Esophagus muscularis mucosa (tissue), 4 donors: ENCODE measurements at regions not wholly inside any gene's neighbourhood (a gene's known extent, or its start where the extent isn't known, plus 50 kb on each side); places are given as distances from the start of the nearest gene placed in this dataset.

Experiments
- DNase-seq: peaks from one replicate; pipeline ENCODE4 v3.0.0-alpha.2; 2017; ENCODE audit errors: extremely low spot score
- H3K27ac ChIP-seq, 4 donors: fragments of 200-600 bp; sonication (generic); replicated peaks in 1 of 4; 1 replicate in 3 of 4; 2 replicates in 1 of 4; pipeline ENCODE4 v1.5.1; 2016 to 2019; ENCODE audit warnings: mild to moderate bottlenecking in 1 of 4
- H3K27me3 ChIP-seq, 4 donors: fragments of 200-600 bp; sonication (generic); one replicate each; pipeline versions ENCODE4 v1.5.1 to v1.6.0; 2016 to 2019
- H3K36me3 ChIP-seq, 4 donors: fragments of 200-600 bp; sonication (generic); one replicate each; pipeline ENCODE4 v1.5.1; 2016 to 2019
- H3K4me1 ChIP-seq, 4 donors: fragments of 200-600 bp; sonication (generic); one replicate each; pipeline ENCODE4 v1.5.1; 2016 to 2019
- H3K4me3 ChIP-seq, 4 donors: fragments of 200-600 bp; sonication (generic); 1 replicate in 2 of 4; 2 replicates in 2 of 4; pipeline ENCODE4 v1.5.1; 2016 to 2019; ENCODE audit warnings: mild to moderate bottlenecking in 4 of 4, moderate library complexity in 1 of 4
- H3K9me3 ChIP-seq, 4 donors: fragments of 200-600 bp; sonication (generic); 1 replicate in 3 of 4; 2 replicates in 1 of 4; pipeline ENCODE4 v1.5.1; 2016 to 2019
- CTCF ChIP-seq, 3 experiments: fragments of 200-600 bp in 2 of 3; fragments of 450-650 bp in 1 of 3; sonication (generic) in 2 of 3; IDR thresholded peaks; one replicate each; pipeline ENCODE4 v1.5.1; 2017 to 2019; ENCODE audit warnings: antibody characterized with exemption in 3 of 3, mild to moderate bottlenecking in 2 of 3, moderate library complexity in 1 of 3
- EP300 ChIP-seq: sonication (generic); formaldehyde crosslinking; IDR thresholded peaks from one replicate; pipeline ENCODE4 v1.6.1; 2017; ENCODE audit warnings: antibody characterized with exemption
- POLR2A ChIP-seq: fragments of 450-650 bp; IDR thresholded peaks from one replicate; pipeline ENCODE4 v1.6.1; 2017; ENCODE audit warnings: antibody characterized with exemption, moderate library complexity, mild to moderate bottlenecking, low read depth
- POLR2AphosphoS5 ChIP-seq, 2 donors: sonication (generic); formaldehyde crosslinking; IDR thresholded peaks; one replicate each; pipeline ENCODE4 v1.6.1; 2017; ENCODE audit warnings: antibody characterized with exemption in 2 of 2
- WGBS: methylation state at CpG from one replicate; pipeline ENCODE4 v1.1.5; 2018; 5-methylcytosine and 5-hydroxymethylcytosine counted together
- intact Hi-C: fragments of 100-400 bp; cut with DNase I; formaldehyde crosslinking; loops from one replicate; pipeline ENCODE4 v1.15.1; 2023

- Histone ChIP-seq H3K27me3 (peaks cover 0 to 11% (median 0%) of the 10 kb centered on the region in 4 donors), H3K4me3 (no peak overlapping the region), H3K4me1 (no peaks in the 10 kb centered on the region), H3K27ac (no peak overlapping the region), H3K36me3 (no peaks in the 10 kb centered on the region), H3K9me3 (no peaks in the 10 kb centered on the region)
- intact Hi-C loops = no loop called here
- WGBS = 41% methylated on average over 4 of the region's 4 CpGs
- no peak for DNase-seq
- TF ChIP-seq POLR2A (no peak), EP300 (no peak), POLR2AphosphoS5 (IDR thresholded peaks at IDR 0.05) (no peak), CTCF (IDR thresholded peaks at IDR 0.05) (no peak)
Measured at GRCh38 chr2:121855510-121855909, 100.1 kb downstream of the TSN start.

- H3K9me3 ChIP-seq = no peaks in the 10 kb centered on the region
- 81% methylated on average over 3 of the region's 3 CpGs for WGBS
- no peak for DNase-seq
- no peaks in the 10 kb centered on the region for H3K4me1 ChIP-seq
- no peak overlapping the region for H3K27ac ChIP-seq
- H3K36me3 ChIP-seq = no peaks in the 10 kb centered on the region
- peaks cover 0 to 16% (median 0%) of the 10 kb centered on the region in 4 donors for H3K27me3 ChIP-seq
- no peak overlapping the region for H3K4me3 ChIP-seq
- no peak for TF ChIP-seq CTCF (IDR thresholded peaks at IDR 0.05)
- TF ChIP-seq POLR2A = no peak
- TF ChIP-seq EP300 = no peak
- no peak for TF ChIP-seq POLR2AphosphoS5 (IDR thresholded peaks at IDR 0.05)
- intact Hi-C loops = no loop called here
Measured at GRCh38 chr2:121856360-121856759, 100.9 kb downstream of the TSN start.

GRCh38 chr2:121858369-121858768, 102.9 kb downstream of the TSN start:
- 69% methylated on average over 2 of the region's 2 CpGs for WGBS
- H3K36me3 ChIP-seq = no peaks in the 10 kb centered on the region
- DNase-seq = no peak
- peaks cover 0 to 21% (median 0%) of the 10 kb centered on the region in 4 donors for H3K27me3 ChIP-seq
- no peak overlapping the region for H3K27ac ChIP-seq
- H3K4me3 ChIP-seq = no peak overlapping the region
- H3K4me1 ChIP-seq = no peaks in the 10 kb centered on the region
- TF ChIP-seq CTCF (IDR thresholded peaks at IDR 0.05) = no peak
- TF ChIP-seq POLR2AphosphoS5 (IDR thresholded peaks at IDR 0.05) = no peak
- no peak for TF ChIP-seq EP300
- TF ChIP-seq POLR2A = no peak
- intact Hi-C loops = no loop called here
- no peaks in the 10 kb centered on the region for H3K9me3 ChIP-seq

GRCh38 chr2:121858847-121859246, 103.4 kb downstream of the TSN start:
- TF ChIP-seq EP300 (no peak), POLR2AphosphoS5 (IDR thresholded peaks at IDR 0.05) (no peak), POLR2A (no peak), CTCF (IDR thresholded peaks at IDR 0.05) (no peak)
- DNase-seq = no peak
- intact Hi-C loops = no loop called here
- no peak overlapping the region for H3K4me3 ChIP-seq
- H3K4me1 ChIP-seq = no peaks in the 10 kb centered on the region
- H3K27me3 ChIP-seq = peaks cover 0 to 21% (median 0%) of the 10 kb centered on the region in 4 donors
- WGBS = 86% methylated on average over 2 of the region's 2 CpGs
- H3K36me3 ChIP-seq = no peaks in the 10 kb centered on the region
- no peak overlapping the region for H3K27ac ChIP-seq
- H3K9me3 ChIP-seq = no peaks in the 10 kb centered on the region

- Histone ChIP-seq H3K36me3 (no peaks in the 10 kb centered on the region), H3K4me1 (peaks cover 0 to 4% (median 0%) of the 10 kb centered on the region in 4 donors), H3K27ac (no peak overlapping the region), H3K27me3 (peaks cover 0 to 21% (median 0%) of the 10 kb centered on the region in 4 donors), H3K9me3 (no peaks in the 10 kb centered on the region), H3K4me3 (no peak overlapping the region)
- DNase-seq = no peak
- TF ChIP-seq EP300 (no peak), POLR2A (no peak), CTCF (IDR thresholded peaks at IDR 0.05) (no peak), POLR2AphosphoS5 (IDR thresholded peaks at IDR 0.05) (no peak)
- intact Hi-C loops = no loop called here
- 62% methylated on average over 6 of the region's 6 CpGs for WGBS
Measured at GRCh38 chr2:121860033-121860757, 104.7 kb downstream of the TSN start.
